GM23338 (cell line): ENCODE measurements at regions not wholly inside any gene's neighbourhood (a gene's known extent, or its start where the extent isn't known, plus 50 kb on each side); places are given as distances from the start of the nearest gene placed in this dataset.
"Not testable (repeated sequence)": the region's sequence is repeated elsewhere in the genome, so short reads cannot be mapped to it uniquely, and the experiment has no call there.

Experiments used
- ATAC-seq: fragments of 200-7000 bp; cut with Tn5 transposase; 3 replicates; pipeline ENCODE4 v1.9.1; 2020
- DNase-seq: peaks from one replicate; pipeline ENCODE4 v3.0.0-alpha.2; 2015; ENCODE audit warnings: low spot score
- H2AFZ ChIP-seq: fragments of 200-600 bp; sonication (generic); 2 replicates; pipeline ENCODE4 v1.8.0; 2016; ENCODE audit warnings: antibody characterized with exemption, mild to moderate bottlenecking, moderate library complexity
- H3F3A ChIP-seq: fragments of 200-600 bp; sonication (generic); replicated peaks from 2 replicates; pipeline ENCODE4 v1.8.0; 2017; ENCODE audit warnings: antibody characterized with exemption, mixed run types, low read depth
- H3K27ac ChIP-seq: fragments of 200-600 bp; sonication (generic); 2 replicates; pipeline ENCODE4 v1.6.1; 2016; ENCODE audit warnings: low read depth
- H3K27me3 ChIP-seq: fragments of 200-600 bp; sonication (generic); 2 replicates; pipeline ENCODE4 v1.8.0; 2016; ENCODE audit warnings: mild to moderate bottlenecking, mixed run types, moderate library complexity; ENCODE audit not compliant: insufficient read depth
- H3K36me3 ChIP-seq: fragments of 200-600 bp; sonication (generic); 2 replicates; pipeline ENCODE4 v1.8.0; 2016; ENCODE audit warnings: mild to moderate bottlenecking; ENCODE audit not compliant: insufficient read depth
- H3K4me1 ChIP-seq: fragments of 200-600 bp; sonication (generic); 2 replicates; pipeline ENCODE4 v1.8.0; 2016; ENCODE audit warnings: mild to moderate bottlenecking, moderate library complexity; ENCODE audit not compliant: insufficient read depth
- H3K4me2 ChIP-seq: fragments of 200-600 bp; sonication (generic); 2 replicates; pipeline ENCODE4 v1.7.1; 2017; ENCODE audit warnings: mixed run types
- H3K4me3 ChIP-seq: fragments of 200-600 bp; sonication (generic); 2 replicates; pipeline ENCODE4 v1.6.1; 2016; ENCODE audit warnings: mixed run types
- H3K79me2 ChIP-seq: fragments of 200-600 bp; sonication (generic); replicated peaks from 2 replicates; pipeline ENCODE4 v1.8.0; 2017; ENCODE audit warnings: mild to moderate bottlenecking; ENCODE audit not compliant: insufficient read depth
- H3K9me2 ChIP-seq: fragments of 200-600 bp; sonication (generic); 2 replicates; pipeline ENCODE4 v1.8.0; 2017; ENCODE audit not compliant: insufficient read depth
- H4K20me1 ChIP-seq: fragments of 200-600 bp; sonication (generic); replicated peaks from 2 replicates; pipeline ENCODE4 v1.8.0; 2017; ENCODE audit warnings: mild to moderate bottlenecking; ENCODE audit not compliant: insufficient read depth
- H3K27ac Mint-ChIP-seq: 2 replicates; pipeline ENCODE4 v1.8.0; 2020; ENCODE audit warnings: inconsistent platforms, mild to moderate bottlenecking, moderate library complexity, mixed read lengths
- H3K27me3 Mint-ChIP-seq: 3 replicates; pipeline ENCODE4 v1.8.0; 2022; ENCODE audit warnings: low read depth, mild to moderate bottlenecking, moderate library complexity, mixed read lengths, inconsistent platforms; ENCODE audit not compliant: insufficient read depth, poor library complexity
- H3K36me3 Mint-ChIP-seq: 3 replicates; pipeline ENCODE4 v1.8.0; 2021; ENCODE audit warnings: low read depth, mild to moderate bottlenecking, inconsistent platforms, moderate library complexity, mixed read lengths
- H3K4me1 Mint-ChIP-seq: 3 replicates; pipeline ENCODE4 v1.8.0; 2020; ENCODE audit warnings: mild to moderate bottlenecking, inconsistent platforms, mixed read lengths
- H3K4me3 Mint-ChIP-seq: 3 replicates; pipeline ENCODE4 v1.8.0; 2021; ENCODE audit warnings: moderate library complexity, mild to moderate bottlenecking, inconsistent platforms, mixed read lengths
- H3K9me3 Mint-ChIP-seq: 3 replicates; pipeline ENCODE4 v1.8.0; 2020; ENCODE audit warnings: moderate library complexity, mild to moderate bottlenecking, inconsistent platforms, mixed read lengths
- EZH2 ChIP-seq: fragments of 200-600 bp; sonication (generic); IDR thresholded peaks from one replicate; pipeline ENCODE4 v1.8.0; 2017; ENCODE audit warnings: antibody characterized with exemption, mild to moderate bottlenecking, low read depth; ENCODE audit not compliant: unreplicated experiment
- EZH2phosphoT487 ChIP-seq: fragments of 200-600 bp; sonication (generic); IDR thresholded peaks from one replicate; pipeline ENCODE4 v1.8.1; 2018; ENCODE audit warnings: antibody characterized with exemption; ENCODE audit not compliant: unreplicated experiment
- JUNB ChIP-seq: IDR thresholded peaks from one replicate; pipeline ENCODE4 v1.6.1; 2016; ENCODE audit warnings: antibody characterized with exemption; ENCODE audit not compliant: unreplicated experiment
- NANOG ChIP-seq: IDR thresholded peaks from 2 replicates; pipeline ENCODE4 v1.6.1; 2016; ENCODE audit warnings: antibody characterized with exemption, borderline replicate concordance
- TF ChIP-seq, protein P1 (sequence below): fragments of 250-450 bp; sonication (Bioruptor Pico); IDR thresholded peaks from 2 replicates; pipeline ENCODE4 v1.5.0; 2020; ENCODE audit warnings: mild to moderate bottlenecking, moderate library complexity

DNA sequence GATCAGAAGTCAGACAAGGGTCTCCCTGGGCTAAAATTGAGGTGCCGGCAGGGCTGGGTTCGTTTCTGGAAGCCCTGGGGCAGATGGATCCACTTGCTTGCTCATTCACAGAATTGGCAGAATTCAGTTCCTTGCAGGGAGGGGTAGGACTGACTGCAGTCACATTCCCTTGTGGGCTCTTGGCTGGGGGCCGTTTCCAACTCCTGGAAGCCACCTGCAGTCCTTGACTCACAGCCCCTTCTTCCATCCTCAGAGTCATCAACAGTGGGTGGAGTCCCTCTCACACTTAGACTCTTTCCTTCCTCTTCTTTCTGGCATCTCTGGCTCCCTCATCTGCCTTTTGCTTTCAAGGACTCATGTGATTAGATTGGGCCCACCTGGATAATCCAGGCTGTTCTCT, 54.6 kb upstream of the NANOS1 start (continued):
- TF ChIP-seq, protein P1, sequence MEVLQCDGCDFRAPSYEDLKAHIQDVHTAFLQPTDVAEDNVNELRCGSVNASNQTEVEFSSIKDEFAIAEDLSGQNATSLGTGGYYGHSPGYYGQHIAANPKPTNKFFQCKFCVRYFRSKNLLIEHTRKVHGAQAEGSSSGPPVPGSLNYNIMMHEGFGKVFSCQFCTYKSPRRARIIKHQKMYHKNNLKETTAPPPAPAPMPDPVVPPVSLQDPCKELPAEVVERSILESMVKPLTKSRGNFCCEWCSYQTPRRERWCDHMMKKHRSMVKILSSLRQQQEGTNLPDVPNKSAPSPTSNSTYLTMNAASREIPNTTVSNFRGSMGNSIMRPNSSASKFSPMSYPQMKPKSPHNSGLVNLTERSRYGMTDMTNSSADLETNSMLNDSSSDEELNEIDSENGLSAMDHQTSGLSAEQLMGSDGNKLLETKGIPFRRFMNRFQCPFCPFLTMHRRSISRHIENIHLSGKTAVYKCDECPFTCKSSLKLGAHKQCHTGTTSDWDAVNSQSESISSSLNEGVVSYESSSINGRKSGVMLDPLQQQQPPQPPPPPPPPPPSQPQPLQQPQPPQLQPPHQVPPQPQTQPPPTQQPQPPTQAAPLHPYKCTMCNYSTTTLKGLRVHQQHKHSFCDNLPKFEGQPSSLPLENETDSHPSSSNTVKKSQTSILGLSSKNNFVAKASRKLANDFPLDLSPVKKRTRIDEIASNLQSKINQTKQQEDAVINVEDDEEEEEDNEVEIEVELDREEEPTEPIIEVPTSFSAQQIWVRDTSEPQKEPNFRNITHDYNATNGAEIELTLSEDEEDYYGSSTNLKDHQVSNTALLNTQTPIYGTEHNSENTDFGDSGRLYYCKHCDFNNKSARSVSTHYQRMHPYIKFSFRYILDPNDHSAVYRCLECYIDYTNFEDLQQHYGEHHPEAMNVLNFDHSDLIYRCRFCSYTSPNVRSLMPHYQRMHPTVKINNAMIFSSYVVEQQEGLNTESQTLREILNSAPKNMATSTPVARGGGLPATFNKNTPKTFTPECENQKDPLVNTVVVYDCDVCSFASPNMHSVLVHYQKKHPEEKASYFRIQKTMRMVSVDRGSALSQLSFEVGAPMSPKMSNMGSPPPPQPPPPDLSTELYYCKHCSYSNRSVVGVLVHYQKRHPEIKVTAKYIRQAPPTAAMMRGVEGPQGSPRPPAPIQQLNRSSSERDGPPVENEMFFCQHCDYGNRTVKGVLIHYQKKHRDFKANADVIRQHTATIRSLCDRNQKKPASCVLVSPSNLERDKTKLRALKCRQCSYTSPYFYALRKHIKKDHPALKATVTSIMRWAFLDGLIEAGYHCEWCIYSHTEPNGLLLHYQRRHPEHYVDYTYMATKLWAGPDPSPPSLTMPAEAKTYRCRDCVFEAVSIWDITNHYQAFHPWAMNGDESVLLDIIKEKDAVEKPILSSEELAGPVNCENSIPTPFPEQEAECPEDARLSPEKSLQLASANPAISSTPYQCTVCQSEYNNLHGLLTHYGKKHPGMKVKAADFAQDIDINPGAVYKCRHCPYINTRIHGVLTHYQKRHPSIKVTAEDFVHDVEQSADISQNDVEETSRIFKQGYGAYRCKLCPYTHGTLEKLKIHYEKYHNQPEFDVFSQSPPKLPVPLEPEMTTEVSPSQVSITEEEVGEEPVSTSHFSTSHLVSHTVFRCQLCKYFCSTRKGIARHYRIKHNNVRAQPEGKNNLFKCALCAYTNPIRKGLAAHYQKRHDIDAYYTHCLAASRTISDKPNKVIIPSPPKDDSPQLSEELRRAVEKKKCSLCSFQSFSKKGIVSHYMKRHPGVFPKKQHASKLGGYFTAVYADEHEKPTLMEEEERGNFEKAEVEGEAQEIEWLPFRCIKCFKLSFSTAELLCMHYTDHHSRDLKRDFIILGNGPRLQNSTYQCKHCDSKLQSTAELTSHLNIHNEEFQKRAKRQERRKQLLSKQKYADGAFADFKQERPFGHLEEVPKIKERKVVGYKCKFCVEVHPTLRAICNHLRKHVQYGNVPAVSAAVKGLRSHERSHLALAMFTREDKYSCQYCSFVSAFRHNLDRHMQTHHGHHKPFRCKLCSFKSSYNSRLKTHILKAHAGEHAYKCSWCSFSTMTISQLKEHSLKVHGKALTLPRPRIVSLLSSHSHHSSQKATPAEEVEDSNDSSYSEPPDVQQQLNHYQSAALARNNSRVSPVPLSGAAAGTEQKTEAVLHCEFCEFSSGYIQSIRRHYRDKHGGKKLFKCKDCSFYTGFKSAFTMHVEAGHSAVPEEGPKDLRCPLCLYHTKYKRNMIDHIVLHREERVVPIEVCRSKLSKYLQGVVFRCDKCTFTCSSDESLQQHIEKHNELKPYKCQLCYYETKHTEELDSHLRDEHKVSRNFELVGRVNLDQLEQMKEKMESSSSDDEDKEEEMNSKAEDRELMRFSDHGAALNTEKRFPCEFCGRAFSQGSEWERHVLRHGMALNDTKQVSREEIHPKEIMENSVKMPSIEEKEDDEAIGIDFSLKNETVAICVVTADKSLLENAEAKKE (CRISPR knock-in tag), result no peak
- TF ChIP-seq EZH2, result no peak
- no peak for TF ChIP-seq JUNB

DNA sequence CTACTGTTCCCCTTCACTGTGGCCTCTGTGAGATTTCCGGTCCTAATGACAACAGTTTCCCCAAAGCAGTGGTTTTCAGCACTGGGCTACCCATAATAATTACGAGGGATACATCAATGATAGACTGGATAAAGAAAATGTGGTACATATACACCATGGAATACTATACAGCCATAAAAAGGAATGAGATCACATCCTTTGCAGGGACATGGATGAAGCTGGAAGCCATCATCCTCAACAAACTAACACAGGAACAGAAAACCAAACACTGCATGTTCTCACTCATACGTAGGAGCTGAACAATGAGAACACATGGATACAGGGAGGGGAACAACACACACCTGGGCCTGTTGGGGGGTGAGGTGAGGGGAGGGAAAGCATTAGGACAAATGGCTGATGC, 53.3 kb upstream of the NANOS1 start:
- not testable (repeated sequence) for H3K4me3 ChIP-seq, H3K27ac ChIP-seq, H3K4me3 Mint-ChIP-seq, H3K4me1 Mint-ChIP-seq, H3K79me2 ChIP-seq, H3K36me3 ChIP-seq, H2AFZ ChIP-seq, H3K4me1 ChIP-seq, H3K4me2 ChIP-seq, H3F3A ChIP-seq, H3K27me3 ChIP-seq, H4K20me1 ChIP-seq, ATAC-seq, H3K9me2 ChIP-seq, H3K27ac Mint-ChIP-seq, DNase-seq, H3K36me3 Mint-ChIP-seq
- Mint-ChIP-seq H3K27me3 (peaks cover 10% of the 10 kb centered on the region), H3K9me3 (peaks cover 22% of the 10 kb centered on the region)

DNA sequence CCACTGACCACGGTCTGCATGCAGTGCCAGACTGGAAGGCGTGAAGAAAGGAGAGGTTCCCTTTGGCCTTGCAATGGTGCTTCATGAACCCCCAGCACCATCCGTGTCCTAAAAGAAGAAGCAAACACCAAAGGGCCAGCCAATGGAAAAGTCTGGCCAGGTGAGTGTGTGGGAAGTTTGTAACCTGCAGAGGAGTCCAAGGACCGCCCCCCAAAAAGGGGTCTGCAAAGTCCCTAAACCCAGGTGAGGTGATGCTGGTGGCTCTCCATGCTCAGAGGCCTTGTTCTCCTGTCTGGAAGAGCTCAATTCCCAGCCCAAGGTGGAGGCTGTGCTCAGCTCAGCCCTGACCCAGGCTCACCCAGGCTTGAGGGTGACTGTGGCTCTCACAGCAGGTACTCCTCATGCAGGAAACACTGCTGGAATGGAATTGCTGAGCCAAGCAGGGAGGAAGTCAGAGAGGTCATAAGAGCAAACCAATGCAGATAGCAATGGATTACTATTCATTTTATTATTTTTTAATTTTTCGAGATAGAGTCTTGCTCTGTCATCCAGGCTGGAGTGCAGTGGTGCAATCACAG, 52.4 kb upstream of the NANOS1 start:
- Mint-ChIP-seq H3K27ac (no peak overlapping the region), H3K36me3 (peaks cover 3% of the 10 kb centered on the region; the same call in 1 of the 3 replicates), H3K4me1 (0 out of 3 replicates have a peak, but pooled peaks cover 4% of the 10 kb centered on the region), H3K9me3 (peaks cover 22% of the 10 kb centered on the region), H3K27me3 (peaks cover 10% of the 10 kb centered on the region), H3K4me3 (no peak overlapping the region)
- ATAC-seq, result no peak
- no peak for DNase-seq
- no peak overlapping the region for H3K4me3 ChIP-seq
- no peak overlapping the region for H3K4me2 ChIP-seq
- no peaks in the 10 kb centered on the region for H3K36me3 ChIP-seq
- H3K9me2 ChIP-seq, result no peaks in the 10 kb centered on the region
- H4K20me1 ChIP-seq, result no peaks in the 10 kb centered on the region
- H3F3A ChIP-seq, result no peaks in the 10 kb centered on the region
- H2AFZ ChIP-seq, result no peak overlapping the region
- no peaks in the 10 kb centered on the region for H3K27me3 ChIP-seq
- H3K4me1 ChIP-seq, result no peaks in the 10 kb centered on the region
- H3K79me2 ChIP-seq, result no peaks in the 10 kb centered on the region
- no peak overlapping the region for H3K27ac ChIP-seq
- no peak for TF ChIP-seq NANOG
- TF ChIP-seq JUNB, result no peak
- TF ChIP-seq EZH2phosphoT487, result no peak
